ENCODE measurements at regions not wholly inside any gene's neighbourhood (a gene's known extent, or its start where the extent isn't known, plus 50 kb on each side); places are given as distances from the start of the nearest gene placed in this dataset.

GRCh38 chr10:35855155-35855947 is 213.3 kb upstream of the FZD8 start:
- TF ChIP-seq, protein P1, sequence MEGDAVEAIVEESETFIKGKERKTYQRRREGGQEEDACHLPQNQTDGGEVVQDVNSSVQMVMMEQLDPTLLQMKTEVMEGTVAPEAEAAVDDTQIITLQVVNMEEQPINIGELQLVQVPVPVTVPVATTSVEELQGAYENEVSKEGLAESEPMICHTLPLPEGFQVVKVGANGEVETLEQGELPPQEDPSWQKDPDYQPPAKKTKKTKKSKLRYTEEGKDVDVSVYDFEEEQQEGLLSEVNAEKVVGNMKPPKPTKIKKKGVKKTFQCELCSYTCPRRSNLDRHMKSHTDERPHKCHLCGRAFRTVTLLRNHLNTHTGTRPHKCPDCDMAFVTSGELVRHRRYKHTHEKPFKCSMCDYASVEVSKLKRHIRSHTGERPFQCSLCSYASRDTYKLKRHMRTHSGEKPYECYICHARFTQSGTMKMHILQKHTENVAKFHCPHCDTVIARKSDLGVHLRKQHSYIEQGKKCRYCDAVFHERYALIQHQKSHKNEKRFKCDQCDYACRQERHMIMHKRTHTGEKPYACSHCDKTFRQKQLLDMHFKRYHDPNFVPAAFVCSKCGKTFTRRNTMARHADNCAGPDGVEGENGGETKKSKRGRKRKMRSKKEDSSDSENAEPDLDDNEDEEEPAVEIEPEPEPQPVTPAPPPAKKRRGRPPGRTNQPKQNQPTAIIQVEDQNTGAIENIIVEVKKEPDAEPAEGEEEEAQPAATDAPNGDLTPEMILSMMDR (IDR thresholded peaks at IDR 0.05) = no peak
- Histone ChIP-seq H3K9me3 (ENCODE audit: control insufficient read depth, low read length) (no peaks in the 10 kb centered on the region), H3K27ac (no peak overlapping the region), H3K4me3 (ENCODE audit: low read depth, low read length) (no peak overlapping the region), H3K36me3 (ENCODE audit: control insufficient read depth, insufficient read depth, low read length) (no peaks in the 10 kb centered on the region), H3K4me2 (ENCODE audit: low read length) (no peak overlapping the region), H3K79me2 (no peaks in the 10 kb centered on the region), H3K9ac (no peak overlapping the region), H3K4me1 (no peaks in the 10 kb centered on the region), H3K27me3 (ENCODE audit: control insufficient read depth, insufficient read depth, low read length) (no peaks in the 10 kb centered on the region), H2AFZ (no peak overlapping the region)

DNA sequence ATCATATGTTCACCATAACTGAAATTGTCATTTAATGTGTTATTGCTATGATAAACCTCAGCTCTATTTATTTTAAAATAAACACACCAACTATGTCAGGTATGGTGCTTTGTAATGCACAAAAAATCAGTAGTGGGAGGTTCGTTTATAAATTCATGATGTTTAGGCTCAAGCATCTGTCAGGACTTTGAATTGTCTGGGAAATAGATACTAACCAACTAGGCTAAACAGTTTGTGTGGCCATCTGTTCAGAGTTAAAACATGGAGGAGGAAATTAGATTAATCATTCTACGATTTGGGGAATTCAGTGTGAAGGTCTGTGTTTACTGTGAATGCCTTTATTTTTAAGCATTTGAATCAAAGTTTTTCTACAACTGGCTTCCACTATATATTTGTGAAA is 212.6 kb upstream of the FZD8 start:
- H3K4me1 ChIP-seq = no peaks in the 10 kb centered on the region
- no peak overlapping the region for H2AFZ ChIP-seq
- H3K79me2 ChIP-seq = no peaks in the 10 kb centered on the region

GRCh38 chr10:35852721-35853120 is 210.6 kb upstream of the FZD8 start:
- Histone ChIP-seq H2AFZ (no peak overlapping the region), H3K4me3 (ENCODE audit: low read depth, low read length) (no peak overlapping the region), H3K9ac (no peak overlapping the region), H3K27ac (no peak overlapping the region), H3K36me3 (ENCODE audit: control insufficient read depth, insufficient read depth, low read length) (no peaks in the 10 kb centered on the region), H3K4me2 (ENCODE audit: low read length) (no peak overlapping the region), H3K79me2 (no peaks in the 10 kb centered on the region), H3K9me3 (ENCODE audit: control insufficient read depth, low read length) (no peaks in the 10 kb centered on the region), H3K27me3 (ENCODE audit: control insufficient read depth, insufficient read depth, low read length) (no peaks in the 10 kb centered on the region), H3K4me1 (no peaks in the 10 kb centered on the region)
- TF ChIP-seq, protein P1 (IDR thresholded peaks at IDR 0.05) = no peak

More for the DNA sequence above, 212.6 kb upstream of the FZD8 start:
- Histone ChIP-seq H3K27me3 (ENCODE audit: control insufficient read depth, insufficient read depth, low read length) (no peaks in the 10 kb centered on the region), H3K9ac (no peak overlapping the region), H3K4me3 (ENCODE audit: low read depth, low read length) (no peak overlapping the region), H3K27ac (no peak overlapping the region), H3K36me3 (ENCODE audit: control insufficient read depth, insufficient read depth, low read length) (no peaks in the 10 kb centered on the region), H3K9me3 (ENCODE audit: control insufficient read depth, low read length) (no peaks in the 10 kb centered on the region), H3K4me2 (ENCODE audit: low read length) (no peak overlapping the region)
- TF ChIP-seq, protein P1 (IDR thresholded peaks at IDR 0.05) = no peak

DNA sequence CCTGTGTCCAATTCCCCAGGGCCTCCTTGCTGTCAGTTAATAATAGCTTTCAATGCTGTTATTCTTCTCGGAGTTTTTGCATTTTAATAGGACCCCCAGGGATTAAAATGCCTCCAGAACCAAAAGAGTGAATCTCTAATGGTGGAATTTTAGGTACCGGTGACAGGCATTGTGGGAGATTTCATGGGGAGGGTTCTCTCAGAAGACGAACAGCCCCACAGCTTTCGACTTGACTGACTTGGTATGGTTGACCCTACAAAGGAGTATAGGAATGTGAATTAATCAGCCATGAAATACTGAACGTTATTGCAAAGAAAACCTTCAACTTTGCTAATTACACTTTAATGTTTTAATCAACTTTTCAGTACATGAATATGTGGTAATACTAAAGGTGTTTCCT is 206.3 kb upstream of the FZD8 start:
- Histone ChIP-seq H3K79me2 (no peaks in the 10 kb centered on the region), H3K36me3 (ENCODE audit: control insufficient read depth, insufficient read depth, low read length) (no peaks in the 10 kb centered on the region), H3K27ac (no peak overlapping the region), H3K4me2 (ENCODE audit: low read length) (no peak overlapping the region), H3K9me3 (ENCODE audit: control insufficient read depth, low read length) (no peaks in the 10 kb centered on the region), H3K9ac (no peak overlapping the region), H3K27me3 (ENCODE audit: control insufficient read depth, insufficient read depth, low read length) (no peaks in the 10 kb centered on the region), H3K4me3 (ENCODE audit: low read depth, low read length) (no peak overlapping the region), H2AFZ (no peak overlapping the region), H3K4me1 (no peaks in the 10 kb centered on the region)
- TF ChIP-seq, protein P1 (IDR thresholded peaks at IDR 0.05) = no peak

DNA sequence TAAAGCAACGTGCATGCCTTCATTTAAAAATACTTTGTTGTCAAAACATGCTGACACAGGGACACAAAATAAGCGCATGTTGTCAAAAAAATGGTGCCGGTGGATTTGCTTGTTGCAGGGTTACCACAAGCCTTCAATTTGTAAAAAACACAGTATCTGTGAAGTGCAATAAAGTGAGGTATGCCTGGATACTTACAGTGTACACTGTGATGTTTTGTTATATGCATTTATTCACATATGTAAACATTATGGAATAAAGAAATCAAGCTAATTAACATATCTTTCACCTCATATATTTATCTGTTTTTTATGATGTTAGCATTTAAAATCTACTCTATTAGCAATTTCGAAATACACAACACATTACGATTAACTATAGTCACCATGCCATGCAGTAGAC is 202.6 kb upstream of the FZD8 start:
- Histone ChIP-seq H3K36me3 (ENCODE audit: control insufficient read depth, insufficient read depth, low read length) (no peaks in the 10 kb centered on the region), H3K4me1 (no peaks in the 10 kb centered on the region), H3K9me3 (ENCODE audit: control insufficient read depth, low read length) (no peaks in the 10 kb centered on the region), H3K27me3 (ENCODE audit: control insufficient read depth, insufficient read depth, low read length) (no peaks in the 10 kb centered on the region), H3K4me2 (ENCODE audit: low read length) (no peak overlapping the region), H3K27ac (no peak overlapping the region), H2AFZ (no peak overlapping the region), H3K9ac (no peak overlapping the region), H3K4me3 (ENCODE audit: low read depth, low read length) (no peak overlapping the region), H3K79me2 (no peaks in the 10 kb centered on the region)
- TF ChIP-seq, protein P1 (IDR thresholded peaks at IDR 0.05) = no peak

Data from parathyroid adenoma (tissue), 2 donors.